ENCODE measurements at regions not wholly inside any gene's neighbourhood (a gene's known extent, or its start where the extent isn't known, plus 50 kb on each side); places are given as distances from the start of the nearest gene placed in this dataset.

DNA sequence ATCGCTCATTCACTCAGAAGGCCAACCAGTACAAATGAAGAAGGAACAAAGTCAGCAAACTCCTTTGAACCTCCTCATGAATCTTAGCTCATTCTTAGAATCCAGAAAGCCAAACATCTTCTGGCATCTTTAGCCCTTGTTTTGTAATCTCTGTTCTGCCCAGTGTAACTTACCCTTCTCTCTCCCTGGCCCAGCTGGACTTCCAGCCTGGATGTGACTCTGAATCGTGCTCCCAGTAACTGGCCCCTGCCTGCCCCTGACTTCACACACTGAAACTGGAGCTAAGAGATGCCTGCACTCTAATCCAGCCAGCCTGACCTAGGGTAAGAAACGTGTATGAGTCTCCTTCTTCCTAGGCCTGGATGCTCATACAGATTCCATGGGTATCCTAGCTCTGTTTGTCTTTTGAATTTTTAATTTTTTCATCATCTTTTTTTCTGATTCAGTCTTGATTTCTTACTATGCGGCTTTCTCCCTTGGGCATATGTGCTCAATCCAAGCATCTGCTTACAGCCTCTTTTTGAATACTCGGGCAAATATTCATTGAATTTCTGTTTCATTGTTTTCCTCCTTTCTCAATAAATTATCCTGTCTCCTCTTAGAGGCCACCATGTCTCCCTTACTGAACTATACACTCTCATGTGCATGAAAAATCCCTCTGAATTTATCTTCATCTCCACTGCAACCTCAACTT is 845.6 kb upstream of the AUTS2 start:
- TF ChIP-seq, protein P1, sequence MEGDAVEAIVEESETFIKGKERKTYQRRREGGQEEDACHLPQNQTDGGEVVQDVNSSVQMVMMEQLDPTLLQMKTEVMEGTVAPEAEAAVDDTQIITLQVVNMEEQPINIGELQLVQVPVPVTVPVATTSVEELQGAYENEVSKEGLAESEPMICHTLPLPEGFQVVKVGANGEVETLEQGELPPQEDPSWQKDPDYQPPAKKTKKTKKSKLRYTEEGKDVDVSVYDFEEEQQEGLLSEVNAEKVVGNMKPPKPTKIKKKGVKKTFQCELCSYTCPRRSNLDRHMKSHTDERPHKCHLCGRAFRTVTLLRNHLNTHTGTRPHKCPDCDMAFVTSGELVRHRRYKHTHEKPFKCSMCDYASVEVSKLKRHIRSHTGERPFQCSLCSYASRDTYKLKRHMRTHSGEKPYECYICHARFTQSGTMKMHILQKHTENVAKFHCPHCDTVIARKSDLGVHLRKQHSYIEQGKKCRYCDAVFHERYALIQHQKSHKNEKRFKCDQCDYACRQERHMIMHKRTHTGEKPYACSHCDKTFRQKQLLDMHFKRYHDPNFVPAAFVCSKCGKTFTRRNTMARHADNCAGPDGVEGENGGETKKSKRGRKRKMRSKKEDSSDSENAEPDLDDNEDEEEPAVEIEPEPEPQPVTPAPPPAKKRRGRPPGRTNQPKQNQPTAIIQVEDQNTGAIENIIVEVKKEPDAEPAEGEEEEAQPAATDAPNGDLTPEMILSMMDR (IDR thresholded peaks at IDR 0.05), result no peak
- TF ChIP-seq POLR2A (IDR thresholded peaks at IDR 0.05; ENCODE audit: low read depth), result no peak

Measured in esophagus muscularis mucosa (tissue), 3 donors.